ENCODE measurements at regions not wholly inside any gene's neighbourhood (a gene's known extent, or its start where the extent isn't known, plus 50 kb on each side); places are given as distances from the start of the nearest gene placed in this dataset.

DNA sequence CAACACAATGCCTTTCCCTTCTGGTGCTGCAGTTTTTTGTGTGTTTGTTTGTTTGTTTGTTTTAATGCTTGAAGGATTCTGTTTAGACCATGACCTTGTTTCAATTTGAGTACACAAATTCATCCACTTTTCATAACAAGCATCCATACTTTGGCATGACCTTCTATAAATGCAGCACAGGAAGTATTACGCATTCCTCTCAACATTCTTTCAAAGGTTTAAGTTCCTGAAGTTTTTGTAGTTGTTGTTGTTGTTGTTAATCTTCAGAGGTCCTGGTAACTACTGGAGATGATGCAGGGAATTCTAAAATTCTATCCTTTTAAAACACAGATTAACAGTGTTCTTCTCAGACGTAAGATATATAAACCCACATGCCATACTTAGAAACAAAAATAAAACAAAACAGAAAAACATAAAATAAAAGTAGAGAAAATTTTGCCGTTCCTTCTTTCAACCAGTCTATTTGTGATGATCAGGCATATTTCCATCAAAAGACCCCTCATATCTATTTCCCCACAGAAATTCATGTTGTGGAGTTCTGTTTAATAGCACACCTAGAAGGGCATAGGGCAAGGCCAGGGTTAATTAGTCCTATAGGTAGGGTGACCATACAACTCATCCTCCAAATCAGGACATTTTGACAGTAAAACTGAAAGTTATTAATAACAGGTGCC lies 529.9 kb downstream of the NOVA1 start:
- Histone ChIP-seq H3K4me3 (no peak overlapping the region), H3K4me1 (ENCODE audit: insufficient read depth) (no peaks in the 10 kb centered on the region), H3K36me3 (no peaks in the 10 kb centered on the region), H3K27ac (no peak overlapping the region), H3K9me3 (no peaks in the 10 kb centered on the region), H3K27me3 (no peaks in the 10 kb centered on the region)
- TF ChIP-seq POLR2A (IDR thresholded peaks at IDR 0.05), result no peak
- TF ChIP-seq, protein P1, sequence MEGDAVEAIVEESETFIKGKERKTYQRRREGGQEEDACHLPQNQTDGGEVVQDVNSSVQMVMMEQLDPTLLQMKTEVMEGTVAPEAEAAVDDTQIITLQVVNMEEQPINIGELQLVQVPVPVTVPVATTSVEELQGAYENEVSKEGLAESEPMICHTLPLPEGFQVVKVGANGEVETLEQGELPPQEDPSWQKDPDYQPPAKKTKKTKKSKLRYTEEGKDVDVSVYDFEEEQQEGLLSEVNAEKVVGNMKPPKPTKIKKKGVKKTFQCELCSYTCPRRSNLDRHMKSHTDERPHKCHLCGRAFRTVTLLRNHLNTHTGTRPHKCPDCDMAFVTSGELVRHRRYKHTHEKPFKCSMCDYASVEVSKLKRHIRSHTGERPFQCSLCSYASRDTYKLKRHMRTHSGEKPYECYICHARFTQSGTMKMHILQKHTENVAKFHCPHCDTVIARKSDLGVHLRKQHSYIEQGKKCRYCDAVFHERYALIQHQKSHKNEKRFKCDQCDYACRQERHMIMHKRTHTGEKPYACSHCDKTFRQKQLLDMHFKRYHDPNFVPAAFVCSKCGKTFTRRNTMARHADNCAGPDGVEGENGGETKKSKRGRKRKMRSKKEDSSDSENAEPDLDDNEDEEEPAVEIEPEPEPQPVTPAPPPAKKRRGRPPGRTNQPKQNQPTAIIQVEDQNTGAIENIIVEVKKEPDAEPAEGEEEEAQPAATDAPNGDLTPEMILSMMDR (IDR thresholded peaks at IDR 0.05), result no peak
- TF ChIP-seq EP300 (IDR thresholded peaks at IDR 0.05), result no peak
- WGBS, 3 donors, result 31 to 66% (median 31%) methylated on average over 3 of the region's 3 CpGs
- intact Hi-C loops (cut with DNase I), result no loop called here
- no peak for DNase-seq

DNA sequence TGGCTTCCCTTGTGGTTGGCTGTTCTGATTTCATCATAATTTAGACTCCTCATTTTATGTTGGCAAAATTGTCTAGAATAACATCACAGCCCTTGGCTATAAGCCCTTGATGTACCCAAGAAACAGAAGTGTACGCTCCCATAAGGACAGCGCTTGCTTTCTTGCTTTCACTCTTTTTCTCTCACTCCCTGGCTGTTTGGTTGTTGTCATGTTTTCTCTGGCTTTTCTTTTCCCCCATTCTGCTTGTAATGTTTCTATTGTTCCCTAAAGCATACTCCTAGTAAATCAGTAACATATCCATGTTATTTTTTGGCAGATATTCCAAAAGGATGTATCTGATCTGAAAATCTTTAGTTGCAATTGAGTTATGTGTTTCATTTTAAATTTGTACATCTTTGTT lies 530.5 kb downstream of the NOVA1 start:
- intact Hi-C loops (cut with DNase I), result no loop called here
- DNase-seq, result no peak
- no peak overlapping the region for H3K4me3 ChIP-seq
- H3K9me3 ChIP-seq, result no peaks in the 10 kb centered on the region
- no peaks in the 10 kb centered on the region for H3K27me3 ChIP-seq
- no peak overlapping the region for H3K27ac ChIP-seq
- no peaks in the 10 kb centered on the region for H3K4me1 ChIP-seq (ENCODE audit: insufficient read depth)
- 92 to 96% (median 95%) methylated on average over 2 of the region's 2 CpGs for WGBS, 3 donors
- H3K36me3 ChIP-seq, result no peaks in the 10 kb centered on the region
- TF ChIP-seq, protein P1 (IDR thresholded peaks at IDR 0.05), result no peak
- TF ChIP-seq POLR2A (IDR thresholded peaks at IDR 0.05) (no peak), EP300 (IDR thresholded peaks at IDR 0.05) (no peak)

DNA sequence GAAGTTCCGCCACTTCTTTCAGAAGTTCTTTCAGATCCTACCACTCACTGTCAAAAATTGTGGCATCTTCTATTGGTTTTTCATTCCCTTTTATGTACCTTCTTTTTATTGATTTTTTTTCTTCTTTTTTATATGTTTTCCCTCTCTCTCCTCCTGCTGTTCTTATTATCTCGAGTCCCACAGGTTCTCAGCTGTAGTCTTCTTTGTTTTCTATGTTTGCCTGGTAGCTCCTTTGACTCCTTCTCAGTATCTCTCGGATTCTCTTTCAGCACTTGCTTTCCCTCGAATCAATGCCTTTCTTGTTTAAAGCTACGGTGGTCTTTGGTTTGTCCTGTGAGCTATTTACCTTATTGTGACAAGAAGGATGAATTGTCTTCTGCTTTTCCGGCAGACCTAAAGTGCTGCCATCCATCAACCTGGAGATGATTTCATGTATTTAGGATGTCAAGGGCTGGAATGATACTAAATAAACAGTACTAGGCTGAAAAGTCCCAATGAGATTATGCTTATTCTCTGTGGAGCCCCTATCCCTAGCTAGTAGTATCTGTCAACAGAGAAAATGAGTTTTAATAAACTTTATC lies 541.7 kb downstream of the NOVA1 start:
- 60 to 68% (median 63%) methylated on average over 6 of the region's 6 CpGs for WGBS, 3 donors
- TF ChIP-seq, protein P1 (IDR thresholded peaks at IDR 0.05), result no peak
- TF ChIP-seq POLR2A (IDR thresholded peaks at IDR 0.05), result no peak
- no peak for TF ChIP-seq EP300 (IDR thresholded peaks at IDR 0.05)
- no peaks in the 10 kb centered on the region for H3K27me3 ChIP-seq
- intact Hi-C loops (cut with DNase I), result no loop called here
- no peak for DNase-seq
- no peaks in the 10 kb centered on the region for H3K9me3 ChIP-seq
- no peak overlapping the region for H3K27ac ChIP-seq
- no peaks in the 10 kb centered on the region for H3K36me3 ChIP-seq
- H3K4me1 ChIP-seq (ENCODE audit: insufficient read depth), result no peaks in the 10 kb centered on the region
- H3K4me3 ChIP-seq, result no peak overlapping the region

DNA sequence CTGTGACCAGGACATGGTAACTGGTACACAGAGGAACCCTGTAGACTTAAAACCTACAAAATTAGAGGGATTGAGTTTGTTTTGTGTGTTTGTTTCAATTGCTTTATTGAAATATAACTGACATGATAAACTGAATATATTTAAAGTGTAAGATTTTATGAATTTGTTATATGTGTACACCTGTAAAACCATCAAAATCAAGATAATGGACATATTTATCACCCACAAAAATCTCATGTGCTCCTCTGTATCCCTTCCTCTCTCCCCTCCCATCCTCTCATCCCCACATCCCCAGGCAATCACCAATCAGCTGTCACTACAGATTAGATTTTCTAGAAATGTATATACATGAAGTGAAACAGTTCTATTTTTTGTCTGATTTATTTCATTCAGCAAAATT lies 565.5 kb downstream of the NOVA1 start:
- no peak overlapping the region for H3K4me3 ChIP-seq
- H3K27me3 ChIP-seq, result no peaks in the 10 kb centered on the region
- no peaks in the 10 kb centered on the region for H3K36me3 ChIP-seq
- no peak overlapping the region for H3K27ac ChIP-seq
- TF ChIP-seq POLR2A (IDR thresholded peaks at IDR 0.05), result no peak
- TF ChIP-seq, protein P1 (IDR thresholded peaks at IDR 0.05), result no peak
- no peak for TF ChIP-seq EP300 (IDR thresholded peaks at IDR 0.05)
- H3K9me3 ChIP-seq, result no peaks in the 10 kb centered on the region
- DNase-seq, result no peak
- intact Hi-C loops (cut with DNase I), result no loop called here
- no peaks in the 10 kb centered on the region for H3K4me1 ChIP-seq (ENCODE audit: insufficient read depth)

All from ovary (tissue), 7 donors.